GM23248 (cell line): ENCODE measurements at regions not wholly inside any gene's neighbourhood (a gene's known extent, or its start where the extent isn't known, plus 50 kb on each side); places are given as distances from the start of the nearest gene placed in this dataset.

Source experiments
- EZH2 ChIP-seq: fragments of 200-600 bp; sonication (generic); IDR thresholded peaks from 2 replicates; pipeline ENCODE4 v1.6.1; 2018; ENCODE audit warnings: antibody characterized with exemption, mild to moderate bottlenecking; ENCODE audit not compliant: insufficient read depth, poor library complexity, severe bottlenecking
- EZH2phosphoT487 ChIP-seq: fragments of 200-600 bp; sonication (generic); IDR thresholded peaks from 2 replicates; pipeline ENCODE4 v1.6.1; 2018; ENCODE audit warnings: antibody characterized with exemption, moderate library complexity, mild to moderate bottlenecking, low read depth; ENCODE audit not compliant: insufficient read depth

GRCh38 chr6:51277474-51277873 lies 458.8 kb downstream of the TFAP2B start:
- TF ChIP-seq EZH2 (no peak), EZH2phosphoT487 (no peak)
